NCI-H2107 treated with DMSO at 0.1 percent for 48 hours (cell line): ENCODE measurements at regions not wholly inside any gene's neighbourhood (a gene's known extent, or its start where the extent isn't known, plus 50 kb on each side); places are given as distances from the start of the nearest gene placed in this dataset.
"Not testable (repeated sequence)": the region's sequence is repeated elsewhere in the genome, so short reads cannot be mapped to it uniquely, and the experiment has no call there.

Experiments used
- DNase-seq: peaks from one replicate; lab custom pipeline; 2025; ENCODE audit not compliant: unreplicated experiment; lab: John Stamatoyannopoulos, UW

DNA sequence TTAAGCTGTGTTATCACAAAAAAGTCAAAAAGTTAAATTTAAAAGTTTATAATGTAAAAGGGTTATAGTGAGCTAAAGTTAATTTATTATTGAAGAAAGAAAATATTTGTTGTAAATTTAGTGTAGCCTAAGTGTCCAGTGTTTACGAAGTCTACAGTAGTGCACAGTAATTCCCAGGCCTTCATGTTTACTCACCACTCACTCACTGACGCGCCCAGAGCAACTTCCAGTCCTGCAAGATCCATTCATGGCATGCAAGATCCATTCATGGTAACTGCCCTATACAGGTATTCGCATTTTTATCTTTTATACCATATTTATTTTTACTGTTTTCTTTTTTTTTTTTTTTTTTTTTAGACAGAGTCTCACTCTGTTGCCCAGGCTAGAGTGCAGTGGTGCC, 69.5 kb downstream of the TPRA1 start:
- no peak for DNase-seq

DNA sequence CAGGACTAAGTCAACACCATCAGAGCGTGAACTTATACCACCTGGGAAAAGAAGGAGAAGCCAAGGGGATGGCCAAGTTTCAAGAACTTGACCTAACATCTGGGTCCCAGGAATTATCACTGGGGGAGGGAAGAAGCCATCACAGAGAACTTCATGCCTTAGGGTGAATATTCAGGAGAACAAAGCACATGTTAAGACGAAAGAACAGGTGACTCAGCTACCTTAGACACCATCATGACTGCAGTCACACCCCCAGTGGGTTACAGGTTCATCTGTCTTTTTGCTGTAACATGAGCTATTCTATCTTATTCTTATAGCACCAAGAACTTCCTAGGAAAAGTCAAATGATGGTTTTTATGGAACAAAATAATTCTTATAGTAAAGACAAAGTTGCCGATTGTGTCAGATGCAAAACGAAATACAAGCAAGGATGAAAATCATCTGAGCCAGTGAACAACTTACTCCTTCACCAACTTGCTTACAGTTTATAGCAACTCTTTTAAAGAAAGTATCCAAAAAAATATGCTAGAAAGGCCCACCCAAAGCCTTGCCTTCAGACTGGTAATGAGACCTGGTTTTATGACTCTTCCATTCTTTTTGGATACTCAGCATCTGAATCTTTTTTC, 72.0 kb downstream of the TPRA1 start:
- DNase-seq: no peak

- DNase-seq: no peak
Observed at GRCh38 chr3:127512256-127512655, 78.3 kb downstream of the TPRA1 start.

GRCh38 chr3:127501177-127501576, 89.4 kb downstream of the TPRA1 start:
- no peak for DNase-seq

DNA sequence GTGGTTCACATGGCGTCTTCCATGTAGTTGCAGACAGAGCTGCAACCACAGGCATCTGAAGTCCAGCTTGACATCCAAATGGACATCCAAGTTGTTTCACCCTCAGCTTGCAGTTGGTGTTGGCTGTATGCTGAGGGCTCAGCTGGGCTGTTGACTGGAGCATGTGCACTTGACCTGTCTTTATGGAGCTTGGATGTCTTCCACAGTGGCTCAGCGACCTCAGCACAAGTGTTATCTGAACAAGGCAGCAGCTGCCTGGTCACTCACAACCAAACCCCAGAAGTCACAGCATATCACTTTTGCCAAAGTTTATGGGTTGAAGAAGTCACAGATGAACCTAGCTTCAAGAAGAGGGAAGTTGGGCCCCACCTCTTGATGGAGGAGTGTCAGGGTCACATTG, 92.9 kb downstream of the TPRA1 start:
- DNase-seq: no peak

DNA sequence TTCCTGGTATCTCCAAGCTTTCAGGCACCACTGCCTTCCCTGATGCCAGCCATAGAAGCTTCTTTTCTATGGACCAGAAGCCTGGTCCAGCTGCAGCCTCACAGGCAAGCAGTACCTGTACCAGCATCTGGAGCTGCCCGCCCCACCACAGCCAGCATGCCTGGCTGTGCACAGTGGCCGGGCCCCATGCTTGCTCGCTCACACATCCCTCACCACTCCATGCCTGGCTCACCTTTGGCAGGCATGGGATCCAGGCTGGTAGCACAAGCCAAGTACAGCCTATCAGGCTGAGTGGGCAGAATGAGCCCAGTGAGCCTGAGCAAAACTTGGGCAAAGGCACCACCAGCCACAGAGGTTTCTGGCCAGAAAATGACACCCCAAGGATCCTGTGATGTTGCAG, 93.4 kb downstream of the TPRA1 start:
- no peak for DNase-seq

DNA sequence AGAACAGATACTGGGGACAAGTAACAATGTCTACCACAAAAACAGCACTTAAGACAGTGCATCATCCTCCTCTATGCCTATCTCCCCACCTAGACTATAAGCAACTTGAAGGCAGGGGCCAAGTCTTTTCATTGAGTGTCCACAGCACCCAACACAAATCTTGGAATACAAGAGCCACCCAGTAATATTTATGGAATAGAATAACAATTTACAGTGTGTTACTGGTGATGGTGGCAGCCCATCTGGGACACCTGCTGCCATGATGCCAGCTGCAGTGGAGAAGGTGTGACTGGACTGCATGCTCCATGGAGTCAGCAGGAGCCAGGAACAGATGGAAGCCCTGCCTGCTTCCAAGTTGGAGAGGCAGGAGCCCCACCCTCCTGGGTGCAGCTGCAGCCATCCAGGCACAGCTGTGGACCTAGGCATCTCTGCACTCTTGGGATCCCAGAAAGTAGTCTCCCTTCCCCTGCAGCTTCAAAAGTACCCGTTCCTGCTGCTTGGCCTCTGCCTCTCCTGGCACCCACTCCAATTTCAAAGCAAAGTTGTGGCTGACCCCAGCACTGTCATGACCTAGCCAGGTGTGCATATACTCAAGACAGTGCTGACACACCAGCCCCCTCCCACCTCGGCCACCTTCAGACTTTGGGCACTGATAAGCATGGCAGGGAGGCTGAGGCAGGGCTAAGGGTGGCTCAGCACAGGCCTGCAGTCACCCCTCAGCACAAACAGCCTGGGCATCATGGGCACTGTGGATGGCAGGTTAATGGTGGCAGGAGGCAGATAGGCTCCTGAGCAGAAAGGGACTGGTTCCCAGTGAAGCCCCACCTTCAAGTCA, 94.5 kb downstream of the TPRA1 start:
- DNase-seq: no peak

DNA sequence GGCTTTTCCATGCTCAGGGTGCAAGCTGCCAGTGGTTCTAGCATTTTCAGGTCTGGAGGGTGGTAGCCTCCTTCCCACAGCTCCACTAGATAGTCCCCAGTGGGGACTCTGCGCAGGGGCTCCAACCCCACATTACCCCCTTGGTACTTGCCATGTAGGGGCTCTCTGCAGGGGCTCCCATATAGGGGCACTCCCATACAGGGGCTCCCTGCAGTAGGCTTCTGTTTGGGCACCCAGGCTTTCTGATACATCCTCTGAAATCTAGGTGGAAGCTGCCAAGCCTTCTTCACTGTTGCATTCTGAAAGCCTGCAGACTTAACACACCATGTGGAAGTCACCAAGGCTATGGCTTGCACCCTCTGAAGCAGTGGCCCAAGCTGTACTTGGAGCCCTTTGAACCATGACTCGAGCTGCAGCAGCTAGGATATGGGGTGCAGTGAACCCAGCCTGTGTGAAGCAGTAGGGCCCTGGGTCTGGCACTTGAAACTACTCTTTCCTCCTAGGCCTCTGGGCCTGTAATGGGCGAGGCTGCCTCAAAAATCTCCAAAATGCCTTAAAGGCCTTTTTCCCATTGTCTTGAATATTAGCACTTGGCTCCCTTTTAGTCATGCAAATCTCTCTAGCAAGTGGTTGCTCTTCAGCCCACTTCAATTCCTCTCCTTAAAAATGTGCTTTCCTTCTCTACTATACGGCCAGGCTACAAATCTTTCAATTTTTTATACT, 96.4 kb downstream of the TPRA1 start:
- no peak for DNase-seq

DNA sequence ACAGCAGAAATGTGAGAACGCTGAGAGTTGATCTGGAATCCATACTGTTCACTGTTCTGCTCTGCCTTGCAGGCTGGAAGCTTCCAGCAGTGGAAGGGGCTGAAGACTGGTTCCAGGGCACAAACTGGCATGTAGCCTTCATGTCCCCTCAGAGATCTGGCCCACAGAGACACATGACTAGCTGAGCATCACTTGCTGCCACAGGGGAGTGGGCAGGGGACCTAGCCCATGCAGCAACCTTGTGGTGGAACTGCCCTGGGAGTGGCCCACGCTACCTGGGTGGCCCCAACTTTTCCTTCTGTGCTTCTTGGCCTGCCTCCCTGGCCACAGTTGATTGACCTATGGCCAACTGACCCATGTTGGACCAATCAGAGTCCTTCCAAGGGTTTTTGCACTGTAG, 98.1 kb downstream of the TPRA1 start:
- DNase-seq: no peak

DNA sequence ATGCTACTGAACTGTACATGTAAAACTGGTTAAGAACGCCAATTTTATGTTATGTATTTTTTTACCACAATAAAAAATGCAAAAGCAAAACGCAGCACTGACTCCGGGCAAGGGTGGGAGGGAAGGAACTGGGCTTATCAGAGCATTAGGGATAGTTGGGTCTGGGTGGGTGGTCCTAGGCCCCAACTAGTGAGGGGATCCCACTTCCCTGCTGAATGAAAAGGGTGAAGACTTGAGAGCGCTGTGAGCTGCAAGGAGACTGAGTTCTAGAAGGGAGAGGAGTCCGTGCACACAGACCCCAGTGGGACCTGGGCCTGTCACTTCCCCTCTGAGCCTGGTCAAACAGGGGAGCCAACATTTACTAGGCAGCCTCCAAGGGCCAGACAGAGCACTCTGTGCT, 98.6 kb downstream of the TPRA1 start:
- DNase-seq: no peak

- no peak for DNase-seq
Observed at GRCh38 chr3:127491323-127491722, 99.2 kb downstream of the TPRA1 start.

- not testable (repeated sequence) for DNase-seq
Observed at GRCh38 chr3:127491024-127491305, 99.6 kb downstream of the TPRA1 start.

- DNase-seq: no peak
Observed at GRCh38 chr3:127490271-127491023, 100.1 kb downstream of the TPRA1 start.

- DNase-seq: no peak
Observed at GRCh38 chr3:127489357-127489756, 101.2 kb downstream of the TPRA1 start.

DNA sequence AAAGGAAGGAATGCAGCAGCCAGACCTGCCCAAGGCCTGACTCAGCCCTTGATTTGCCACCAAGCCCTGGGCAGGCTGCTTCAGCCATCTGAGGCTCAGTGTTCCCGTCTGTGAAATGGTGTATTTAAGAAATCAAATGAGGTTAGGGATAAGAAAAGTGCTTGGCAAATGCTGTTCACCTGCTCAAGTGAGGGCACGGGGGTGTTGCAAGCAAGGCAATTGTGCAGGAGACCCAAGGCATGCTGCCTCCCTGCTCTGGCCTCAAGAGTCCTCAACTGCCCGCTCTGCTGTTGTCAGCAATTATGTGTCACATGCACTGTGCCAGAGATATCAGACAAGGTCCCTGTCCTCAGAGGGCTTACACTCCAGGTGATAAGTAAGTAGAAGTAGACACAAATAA, 101.8 kb downstream of the TPRA1 start:
- no peak for DNase-seq

DNA sequence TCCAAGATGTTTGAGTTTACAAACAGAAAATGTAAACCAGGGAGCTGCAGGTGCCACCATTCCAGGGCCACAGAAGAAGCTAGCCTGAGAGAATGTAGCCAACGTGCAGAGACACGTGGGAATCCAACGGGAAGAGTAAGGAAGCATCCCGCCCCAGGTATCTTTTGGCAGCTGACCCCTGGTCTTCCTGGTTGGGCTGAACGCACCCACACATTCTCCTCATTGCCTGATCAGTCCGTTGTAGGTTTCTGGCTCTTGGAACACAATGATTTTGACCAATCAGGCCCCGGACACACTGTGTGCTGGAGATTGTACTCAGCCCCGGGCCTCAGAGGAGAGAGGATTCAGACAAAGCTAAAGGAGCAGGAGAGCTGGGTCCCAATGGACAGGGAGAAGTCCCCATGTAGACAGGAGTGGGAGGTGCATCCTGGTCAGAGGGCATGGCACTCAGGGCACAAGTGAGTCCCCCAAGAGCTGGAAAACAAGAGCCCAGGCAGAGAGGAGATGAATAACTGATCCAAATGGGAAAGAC, 102.3 kb downstream of the TPRA1 start:
- DNase-seq: no peak

- DNase-seq: no peak
Observed at GRCh38 chr3:127487196-127487595, 103.3 kb downstream of the TPRA1 start.

- no peak for DNase-seq
Observed at GRCh38 chr3:127486321-127486944, 104.1 kb downstream of the TPRA1 start.

DNA sequence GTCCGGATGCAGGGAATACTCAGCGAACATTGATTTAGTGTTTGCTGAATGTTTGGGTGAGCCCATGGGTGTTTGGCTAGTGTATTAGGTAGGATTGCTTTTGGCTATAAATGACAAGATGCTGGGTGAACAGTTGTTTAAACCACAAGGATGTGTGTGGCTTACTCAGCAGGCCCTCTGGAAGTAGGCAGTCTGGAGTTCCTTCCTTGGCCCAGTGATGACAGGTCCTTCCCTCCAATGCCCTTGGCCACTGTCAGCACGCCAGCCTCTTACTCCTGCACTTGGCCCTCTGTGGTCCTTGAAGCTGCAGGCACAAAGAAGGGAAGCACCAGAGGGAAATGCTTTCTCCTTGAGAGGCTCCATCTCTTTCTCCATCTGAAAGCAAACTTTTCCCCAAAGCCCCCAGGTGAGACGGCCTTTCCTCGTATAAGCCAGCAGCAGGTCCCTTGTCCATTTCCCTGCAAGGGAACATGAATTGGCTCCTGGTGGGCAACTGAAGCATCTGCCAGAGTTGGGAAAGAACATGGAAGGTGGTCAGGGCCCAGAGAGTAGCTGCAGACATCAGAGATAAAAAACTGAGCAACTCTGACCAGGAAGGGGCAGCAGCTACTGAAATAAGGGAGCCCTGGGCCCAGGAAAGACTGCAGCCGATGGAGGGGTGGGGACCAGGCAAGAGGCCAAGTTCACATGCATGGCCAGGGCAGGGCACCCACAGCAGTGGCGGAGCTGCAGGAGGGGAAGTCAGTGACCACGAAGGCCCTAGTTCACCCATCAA, 105.0 kb downstream of the TPRA1 start:
- DNase-seq: no peak
